SK-N-SH treated with all-trans-retinoic acid at 6 μM for 48 hours (cell line): ENCODE measurements at regions not wholly inside any gene's neighbourhood (a gene's known extent, or its start where the extent isn't known, plus 50 kb on each side); places are given as distances from the start of the nearest gene placed in this dataset.

Source experiments
- ATAC-seq: fragments of 200-7000 bp; cut with Tn5 transposase; 3 replicates; pipeline ENCODE4 v1.9.1; 2020; ENCODE audit warnings: mild to moderate bottlenecking, moderate library complexity
- ARNTL ChIP-seq: fragments of 450-650 bp; formaldehyde crosslinking; IDR thresholded peaks from 2 replicates; pipeline ENCODE4 v1.5.0; 2020; ENCODE audit warnings: low read depth, mild to moderate bottlenecking, moderate library complexity, borderline replicate concordance
- BACH2 ChIP-seq: fragments of 250-450 bp; sonication (Bioruptor Pico); IDR thresholded peaks from 2 replicates; pipeline ENCODE4 v1.9.0; 2021; ENCODE audit warnings: mild to moderate bottlenecking, borderline replicate concordance
- CSRNP3 ChIP-seq: fragments of 250-450 bp; sonication (Bioruptor Pico); IDR thresholded peaks from 2 replicates; pipeline ENCODE4 v1.5.1; 2021; ENCODE audit warnings: mild to moderate bottlenecking, moderate library complexity
- ESRRG ChIP-seq: fragments of 250-450 bp; sonication (Bioruptor Pico); IDR thresholded peaks from 2 replicates; pipeline ENCODE4 v1.6.1; 2021; ENCODE audit warnings: mild to moderate bottlenecking
- GLIS3 ChIP-seq: fragments of 250-450 bp; sonication (Bioruptor Pico); IDR thresholded peaks from 2 replicates; pipeline ENCODE4 v1.5.0; 2020; ENCODE audit warnings: mild to moderate bottlenecking, moderate library complexity
- OSR1 ChIP-seq: fragments of 250-450 bp; sonication (Bioruptor Pico); IDR thresholded peaks from 2 replicates; pipeline ENCODE4 v1.8.0; 2022; ENCODE audit warnings: moderate library complexity, mild to moderate bottlenecking, inconsistent platforms
- POU6F1 ChIP-seq: fragments of 250-450 bp; sonication (Bioruptor Pico); IDR thresholded peaks from 2 replicates; pipeline ENCODE4 v1.8.0; 2021; ENCODE audit warnings: low read depth, mild to moderate bottlenecking, moderate library complexity, borderline replicate concordance
- PPARA ChIP-seq: fragments of 250-450 bp; sonication (Bioruptor Pico); IDR thresholded peaks from 2 replicates; pipeline ENCODE4 v1.5.0; 2020; ENCODE audit warnings: mild to moderate bottlenecking, borderline replicate concordance
- RARB ChIP-seq: fragments of 250-450 bp; sonication (Bioruptor Pico); IDR thresholded peaks from 2 replicates; pipeline ENCODE4 v1.8.0; 2021; ENCODE audit warnings: mild to moderate bottlenecking, moderate library complexity
- TCF4 ChIP-seq: fragments of 250-450 bp; sonication (Bioruptor Pico); IDR thresholded peaks from 2 replicates; pipeline ENCODE4 v1.8.0; 2021; ENCODE audit warnings: mild to moderate bottlenecking, moderate library complexity, borderline replicate concordance
- TOX ChIP-seq: fragments of 250-450 bp; sonication (Bioruptor Pico); IDR thresholded peaks from 2 replicates; pipeline ENCODE4 v1.8.0; 2021; ENCODE audit warnings: mild to moderate bottlenecking, moderate library complexity, borderline replicate concordance
- ZC3H10 ChIP-seq: fragments of 250-450 bp; sonication (Bioruptor Pico); IDR thresholded peaks from 2 replicates; pipeline ENCODE4 v1.5.1; 2021; ENCODE audit warnings: mild to moderate bottlenecking, moderate library complexity
- ZFP3 ChIP-seq: fragments of 250-450 bp; sonication (Bioruptor Pico); IDR thresholded peaks from 2 replicates; pipeline ENCODE4 v1.5.0; 2020; ENCODE audit warnings: mild to moderate bottlenecking, moderate library complexity
- ZFP30 ChIP-seq: fragments of 450-650 bp; formaldehyde crosslinking; IDR thresholded peaks from 2 replicates; pipeline ENCODE4 v1.5.0; 2022; ENCODE audit warnings: mild to moderate bottlenecking, moderate library complexity
- ZNF565 ChIP-seq: fragments of 450-650 bp; formaldehyde crosslinking; conservative IDR thresholded peaks from 2 replicates; pipeline ENCODE4 v1.5.0; 2020; ENCODE audit warnings: low read depth, mild to moderate bottlenecking, moderate library complexity
- ZNF70 ChIP-seq: fragments of 450-650 bp; formaldehyde crosslinking; IDR thresholded peaks from 2 replicates; pipeline ENCODE4 v1.5.0; 2020; ENCODE audit warnings: mild to moderate bottlenecking, moderate library complexity
- ZNF8 ChIP-seq: fragments of 450-650 bp; formaldehyde crosslinking; IDR thresholded peaks from 2 replicates; pipeline ENCODE4 v1.5.0; 2020; ENCODE audit warnings: mild to moderate bottlenecking, moderate library complexity
- TF ChIP-seq, protein P1 (sequence below): fragments of 250-450 bp; sonication (Bioruptor Pico); IDR thresholded peaks from 2 replicates; pipeline ENCODE4 v1.5.0; 2020; ENCODE audit warnings: mild to moderate bottlenecking, moderate library complexity
- TF ChIP-seq, protein P2 (sequence below): fragments of 250-450 bp; sonication (Bioruptor Pico); IDR thresholded peaks from 2 replicates; pipeline ENCODE4 v1.8.0; 2020; ENCODE audit warnings: mild to moderate bottlenecking, moderate library complexity, borderline replicate concordance
- TF ChIP-seq, protein P3 (sequence below): fragments of 250-450 bp; sonication (Bioruptor Pico); IDR thresholded peaks from 2 replicates; pipeline ENCODE4 v1.5.1; 2020; ENCODE audit warnings: low read depth, mild to moderate bottlenecking, moderate library complexity

GRCh38 chr1:22342734-22343191 lies 108.9 kb upstream of the ZBTB40 start:
- no peak for TF ChIP-seq CSRNP3 (CRISPR knock-in tag)
- no peak for TF ChIP-seq POU6F1 (CRISPR knock-in tag)
- TF ChIP-seq, protein P1, sequence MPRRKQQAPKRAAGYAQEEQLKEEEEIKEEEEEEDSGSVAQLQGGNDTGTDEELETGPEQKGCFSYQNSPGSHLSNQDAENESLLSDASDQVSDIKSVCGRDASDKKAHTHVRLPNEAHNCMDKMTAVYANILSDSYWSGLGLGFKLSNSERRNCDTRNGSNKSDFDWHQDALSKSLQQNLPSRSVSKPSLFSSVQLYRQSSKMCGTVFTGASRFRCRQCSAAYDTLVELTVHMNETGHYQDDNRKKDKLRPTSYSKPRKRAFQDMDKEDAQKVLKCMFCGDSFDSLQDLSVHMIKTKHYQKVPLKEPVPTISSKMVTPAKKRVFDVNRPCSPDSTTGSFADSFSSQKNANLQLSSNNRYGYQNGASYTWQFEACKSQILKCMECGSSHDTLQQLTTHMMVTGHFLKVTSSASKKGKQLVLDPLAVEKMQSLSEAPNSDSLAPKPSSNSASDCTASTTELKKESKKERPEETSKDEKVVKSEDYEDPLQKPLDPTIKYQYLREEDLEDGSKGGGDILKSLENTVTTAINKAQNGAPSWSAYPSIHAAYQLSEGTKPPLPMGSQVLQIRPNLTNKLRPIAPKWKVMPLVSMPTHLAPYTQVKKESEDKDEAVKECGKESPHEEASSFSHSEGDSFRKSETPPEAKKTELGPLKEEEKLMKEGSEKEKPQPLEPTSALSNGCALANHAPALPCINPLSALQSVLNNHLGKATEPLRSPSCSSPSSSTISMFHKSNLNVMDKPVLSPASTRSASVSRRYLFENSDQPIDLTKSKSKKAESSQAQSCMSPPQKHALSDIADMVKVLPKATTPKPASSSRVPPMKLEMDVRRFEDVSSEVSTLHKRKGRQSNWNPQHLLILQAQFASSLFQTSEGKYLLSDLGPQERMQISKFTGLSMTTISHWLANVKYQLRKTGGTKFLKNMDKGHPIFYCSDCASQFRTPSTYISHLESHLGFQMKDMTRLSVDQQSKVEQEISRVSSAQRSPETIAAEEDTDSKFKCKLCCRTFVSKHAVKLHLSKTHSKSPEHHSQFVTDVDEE (CRISPR knock-in tag): no peak
- no peak for TF ChIP-seq ZFP3 (CRISPR knock-in tag)
- TF ChIP-seq ARNTL: no peak
- no peak; the same call in 2 of the 3 replicates for ATAC-seq

- ATAC-seq: no peak
- TF ChIP-seq RARB (CRISPR knock-in tag): no peak
- no peak for TF ChIP-seq PPARA (CRISPR knock-in tag)
- TF ChIP-seq GLIS3 (CRISPR knock-in tag): no peak
- TF ChIP-seq, all 23 proteins: peak for 0
Measured at GRCh38 chr1:22343456-22344328, 108.0 kb upstream of the ZBTB40 start.

DNA sequence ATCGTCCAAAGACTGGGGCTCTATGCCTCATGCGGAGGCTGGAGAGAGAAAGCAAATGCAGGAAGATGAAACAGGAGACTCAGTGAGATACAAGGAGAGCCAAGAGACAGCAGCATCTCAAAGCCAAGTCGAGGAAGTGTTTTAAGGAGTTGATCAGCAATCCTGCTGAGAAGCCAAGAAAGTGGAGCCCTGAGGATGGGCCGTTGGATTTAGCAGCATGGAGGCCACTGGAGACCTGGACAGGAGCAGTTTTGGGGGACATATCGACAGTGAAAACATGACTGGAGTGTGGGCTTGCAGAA lies 107.4 kb upstream of the ZBTB40 start:
- TF ChIP-seq, protein P2, sequence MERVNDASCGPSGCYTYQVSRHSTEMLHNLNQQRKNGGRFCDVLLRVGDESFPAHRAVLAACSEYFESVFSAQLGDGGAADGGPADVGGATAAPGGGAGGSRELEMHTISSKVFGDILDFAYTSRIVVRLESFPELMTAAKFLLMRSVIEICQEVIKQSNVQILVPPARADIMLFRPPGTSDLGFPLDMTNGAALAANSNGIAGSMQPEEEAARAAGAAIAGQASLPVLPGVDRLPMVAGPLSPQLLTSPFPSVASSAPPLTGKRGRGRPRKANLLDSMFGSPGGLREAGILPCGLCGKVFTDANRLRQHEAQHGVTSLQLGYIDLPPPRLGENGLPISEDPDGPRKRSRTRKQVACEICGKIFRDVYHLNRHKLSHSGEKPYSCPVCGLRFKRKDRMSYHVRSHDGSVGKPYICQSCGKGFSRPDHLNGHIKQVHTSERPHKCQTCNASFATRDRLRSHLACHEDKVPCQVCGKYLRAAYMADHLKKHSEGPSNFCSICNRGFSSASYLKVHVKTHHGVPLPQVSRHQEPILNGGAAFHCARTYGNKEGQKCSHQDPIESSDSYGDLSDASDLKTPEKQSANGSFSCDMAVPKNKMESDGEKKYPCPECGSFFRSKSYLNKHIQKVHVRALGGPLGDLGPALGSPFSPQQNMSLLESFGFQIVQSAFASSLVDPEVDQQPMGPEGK (CRISPR knock-in tag): no peak
- no peak for TF ChIP-seq POU6F1 (CRISPR knock-in tag)
- TF ChIP-seq ZNF70 (CRISPR knock-in tag): no peak
- no peak for TF ChIP-seq ZFP30
- no peak for TF ChIP-seq ZNF565 (CRISPR knock-in tag)
- no peak for TF ChIP-seq PPARA (CRISPR knock-in tag)
- no peak for TF ChIP-seq ARNTL
- TF ChIP-seq, protein P3, sequence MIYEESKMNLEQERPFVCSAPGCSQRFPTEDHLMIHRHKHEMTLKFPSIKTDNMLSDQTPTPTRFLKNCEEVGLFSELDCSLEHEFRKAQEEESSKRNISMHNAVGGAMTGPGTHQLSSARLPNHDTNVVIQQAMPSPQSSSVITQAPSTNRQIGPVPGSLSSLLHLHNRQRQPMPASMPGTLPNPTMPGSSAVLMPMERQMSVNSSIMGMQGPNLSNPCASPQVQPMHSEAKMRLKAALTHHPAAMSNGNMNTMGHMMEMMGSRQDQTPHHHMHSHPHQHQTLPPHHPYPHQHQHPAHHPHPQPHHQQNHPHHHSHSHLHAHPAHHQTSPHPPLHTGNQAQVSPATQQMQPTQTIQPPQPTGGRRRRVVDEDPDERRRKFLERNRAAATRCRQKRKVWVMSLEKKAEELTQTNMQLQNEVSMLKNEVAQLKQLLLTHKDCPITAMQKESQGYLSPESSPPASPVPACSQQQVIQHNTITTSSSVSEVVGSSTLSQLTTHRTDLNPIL (CRISPR knock-in tag): no peak
- no peak for TF ChIP-seq RARB (CRISPR knock-in tag)
- no peak for TF ChIP-seq ZFP3 (CRISPR knock-in tag)
- no peak for TF ChIP-seq TCF4 (CRISPR knock-in tag)
- TF ChIP-seq TOX (CRISPR knock-in tag): no peak
- TF ChIP-seq ESRRG (CRISPR knock-in tag): no peak
- no peak for TF ChIP-seq OSR1 (CRISPR knock-in tag)
- TF ChIP-seq ZC3H10 (CRISPR knock-in tag): no peak
- no peak for TF ChIP-seq CSRNP3 (CRISPR knock-in tag)
- TF ChIP-seq BACH2: no peak
- TF ChIP-seq ZNF8 (CRISPR knock-in tag): no peak
- ATAC-seq: no peak
